ENCODE measurements at regions not wholly inside any gene's neighbourhood (a gene's known extent, or its start where the extent isn't known, plus 50 kb on each side); places are given as distances from the start of the nearest gene placed in this dataset.

DNA sequence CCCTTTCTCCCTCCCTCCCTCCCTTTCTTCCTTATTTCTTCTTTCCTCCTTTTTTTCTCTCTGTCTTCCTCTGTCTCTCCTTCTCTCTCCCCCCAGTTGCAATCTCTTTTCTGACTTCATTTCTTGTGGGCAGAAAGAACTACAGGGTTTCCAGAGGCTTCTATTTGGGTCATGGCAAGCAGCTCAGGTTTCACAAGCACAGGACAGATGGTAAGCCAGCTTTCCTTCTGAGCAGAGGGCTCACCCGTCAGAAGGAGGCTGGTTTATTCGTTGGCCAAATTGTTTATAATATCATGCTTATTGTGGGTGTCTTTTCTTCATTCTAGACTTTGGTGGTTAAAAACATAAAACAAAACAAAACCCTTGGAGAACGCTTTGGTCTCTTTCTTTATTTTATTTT is 58.9 kb upstream of the CLMP start:
- TF ChIP-seq, protein P1, sequence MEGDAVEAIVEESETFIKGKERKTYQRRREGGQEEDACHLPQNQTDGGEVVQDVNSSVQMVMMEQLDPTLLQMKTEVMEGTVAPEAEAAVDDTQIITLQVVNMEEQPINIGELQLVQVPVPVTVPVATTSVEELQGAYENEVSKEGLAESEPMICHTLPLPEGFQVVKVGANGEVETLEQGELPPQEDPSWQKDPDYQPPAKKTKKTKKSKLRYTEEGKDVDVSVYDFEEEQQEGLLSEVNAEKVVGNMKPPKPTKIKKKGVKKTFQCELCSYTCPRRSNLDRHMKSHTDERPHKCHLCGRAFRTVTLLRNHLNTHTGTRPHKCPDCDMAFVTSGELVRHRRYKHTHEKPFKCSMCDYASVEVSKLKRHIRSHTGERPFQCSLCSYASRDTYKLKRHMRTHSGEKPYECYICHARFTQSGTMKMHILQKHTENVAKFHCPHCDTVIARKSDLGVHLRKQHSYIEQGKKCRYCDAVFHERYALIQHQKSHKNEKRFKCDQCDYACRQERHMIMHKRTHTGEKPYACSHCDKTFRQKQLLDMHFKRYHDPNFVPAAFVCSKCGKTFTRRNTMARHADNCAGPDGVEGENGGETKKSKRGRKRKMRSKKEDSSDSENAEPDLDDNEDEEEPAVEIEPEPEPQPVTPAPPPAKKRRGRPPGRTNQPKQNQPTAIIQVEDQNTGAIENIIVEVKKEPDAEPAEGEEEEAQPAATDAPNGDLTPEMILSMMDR (IDR thresholded peaks at IDR 0.05), result no peak
- TF ChIP-seq POLR2A (IDR thresholded peaks at IDR 0.05) (no peak), POLR2AphosphoS5 (IDR thresholded peaks at IDR 0.05) (no peak)

All from stomach (tissue), 4 donors.